ENCODE measurements at regions not wholly inside any gene's neighbourhood (a gene's known extent, or its start where the extent isn't known, plus 50 kb on each side); places are given as distances from the start of the nearest gene placed in this dataset.
"Not testable (repeated sequence)": the region's sequence is repeated elsewhere in the genome, so short reads cannot be mapped to it uniquely, and the experiment has no call there.

GRCh38 chr12:66775871-66776270, 97.0 kb upstream of the GRIP1 start:
- DNase-seq (ENCODE audit: low read depth), result no peak

GRCh38 chr12:66776974-66777373, 98.1 kb upstream of the GRIP1 start:
- no peak for DNase-seq (ENCODE audit: low read depth)

GRCh38 chr12:66779466-66779865, 100.6 kb upstream of the GRIP1 start:
- DNase-seq (ENCODE audit: low read depth), result peak; percentile 9

- DNase-seq (ENCODE audit: low read depth), result no peak
Measured at GRCh38 chr12:66786531-66787308, 107.8 kb upstream of the GRIP1 start.

- DNase-seq (ENCODE audit: low read depth), result peak; percentile 26
Measured at GRCh38 chr12:66799551-66799950, 120.7 kb upstream of the GRIP1 start.

GRCh38 chr12:66800046-66800445, 121.2 kb upstream of the GRIP1 start:
- DNase-seq (ENCODE audit: low read depth), result peak; percentile 69

GRCh38 chr12:66803930-66804329, 125.1 kb upstream of the GRIP1 start:
- peak; percentile 19 for DNase-seq (ENCODE audit: low read depth)

- DNase-seq (ENCODE audit: low read depth), result no peak
Measured at GRCh38 chr12:66804563-66804974, 125.7 kb upstream of the GRIP1 start.

GRCh38 chr12:66808606-66809005, 129.7 kb upstream of the GRIP1 start:
- DNase-seq (ENCODE audit: low read depth), result no peak

- DNase-seq (ENCODE audit: low read depth), result peak; percentile 35
Measured at GRCh38 chr12:66813137-66813892, 134.4 kb upstream of the GRIP1 start.

- DNase-seq (ENCODE audit: low read depth), result peak; percentile 8
Measured at GRCh38 chr12:66819587-66819986, 140.7 kb upstream of the GRIP1 start.

GRCh38 chr12:66822961-66823360, 144.1 kb upstream of the GRIP1 start:
- no peak for DNase-seq (ENCODE audit: low read depth)

GRCh38 chr12:66823857-66824570, 145.1 kb upstream of the GRIP1 start:
- peak; percentile 77 for DNase-seq (ENCODE audit: low read depth)

GRCh38 chr12:66825921-66826320, 147.0 kb upstream of the GRIP1 start:
- not testable (repeated sequence) for DNase-seq (ENCODE audit: low read depth)

- no peak for DNase-seq (ENCODE audit: low read depth)
Measured at GRCh38 chr12:66829660-66830325, 150.9 kb upstream of the GRIP1 start.

GRCh38 chr12:66831495-66831894, 152.6 kb upstream of the GRIP1 start:
- no peak for DNase-seq (ENCODE audit: low read depth)

GRCh38 chr12:66832997-66833396, 154.1 kb upstream of the GRIP1 start:
- no peak for DNase-seq (ENCODE audit: low read depth)

GRCh38 chr12:66836623-66837310, 157.9 kb upstream of the GRIP1 start:
- no peak for DNase-seq (ENCODE audit: low read depth)

- no peak for DNase-seq (ENCODE audit: low read depth)
Measured at GRCh38 chr12:66837311-66837627, 158.4 kb upstream of the GRIP1 start.

GRCh38 chr12:66838366-66838765, 159.5 kb upstream of the GRIP1 start:
- DNase-seq (ENCODE audit: low read depth), result peak; percentile 1

- DNase-seq (ENCODE audit: low read depth), result no peak
Measured at GRCh38 chr12:66848967-66849366, 170.1 kb upstream of the GRIP1 start.

GRCh38 chr12:66851134-66851533, 172.3 kb upstream of the GRIP1 start:
- no peak for DNase-seq (ENCODE audit: low read depth)

All from renal cortical epithelial cell (primary cell).